ENCODE measurements at regions not wholly inside any gene's neighbourhood (a gene's known extent, or its start where the extent isn't known, plus 50 kb on each side); places are given as distances from the start of the nearest gene placed in this dataset.

DNA sequence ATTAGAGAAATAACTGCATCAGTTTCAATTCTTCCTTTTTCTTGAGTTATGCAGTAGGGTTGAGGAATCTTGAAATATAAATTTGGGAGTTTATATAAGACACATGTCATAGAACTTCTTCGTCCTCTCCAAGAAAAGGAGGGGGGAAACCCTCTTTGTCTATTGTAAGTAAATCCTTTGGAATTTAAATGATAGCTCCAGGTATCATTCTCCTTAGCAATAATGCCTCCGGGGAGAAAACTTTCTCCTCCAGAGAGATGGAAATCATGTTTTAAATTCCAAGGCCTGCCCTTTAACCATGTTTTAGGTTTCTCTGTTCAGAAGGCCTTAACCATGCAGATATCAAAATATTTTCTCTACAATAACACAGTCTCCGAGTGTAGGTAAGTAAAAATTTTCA is 899.7 kb upstream of the GCFC2 start:
- no peak overlapping the region for H3K9ac ChIP-seq
- H3K4me2 ChIP-seq, result no peak overlapping the region
- no peaks in the 10 kb centered on the region for H3K4me1 ChIP-seq
- H4K20me1 ChIP-seq, result no peaks in the 10 kb centered on the region
- no peak overlapping the region for H3K4me3 ChIP-seq
- no peaks in the 10 kb centered on the region for H3K36me3 ChIP-seq
- no peaks in the 10 kb centered on the region for H3K9me3 ChIP-seq (replicated peaks in 1 of 11)
- H3K27me3 ChIP-seq, result no peaks in the 10 kb centered on the region
- no peak for TF ChIP-seq Cebpa-rat (IDR thresholded peaks at IDR 0.05)
- no peak overlapping the region for H3K27ac ChIP-seq

- Histone ChIP-seq H3K36me3 (no peaks in the 10 kb centered on the region), H3K4me2 (no peak overlapping the region), H4K20me1 (no peaks in the 10 kb centered on the region), H3K9ac (no peak overlapping the region), H3K4me1 (0 out of 20 replicates have a peak, but pooled peaks cover 0 to 3% (median 0%) of the 10 kb centered on the region in 10 experiments), H3K27me3 (no peaks in the 10 kb centered on the region), H3K9me3 (replicated peaks in 1 of 11) (no peaks in the 10 kb centered on the region), H3K27ac (no peak overlapping the region), H3K4me3 (no peak overlapping the region)
- TF ChIP-seq Cebpa-rat (IDR thresholded peaks at IDR 0.05), result no peak
Measured at GRCh38 chr2:76599732-76600368, 889.1 kb upstream of the GCFC2 start.

GRCh38 chr2:76584474-76584873 is 873.8 kb upstream of the GCFC2 start:
- Histone ChIP-seq H3K27ac (no peak overlapping the region), H3K4me2 (no peak overlapping the region), H3K9me3 (replicated peaks in 1 of 11) (peaks cover 0 to 7% (median 0%) of the 10 kb centered on the region in 11 experiments; a peak in 3 of 22 replicates), H3K4me3 (no peak overlapping the region), H3K36me3 (no peaks in the 10 kb centered on the region), H4K20me1 (no peaks in the 10 kb centered on the region), H3K4me1 (no peaks in the 10 kb centered on the region; a peak in 1 of 20 replicates), H3K9ac (no peak overlapping the region), H3K27me3 (no peaks in the 10 kb centered on the region)
- TF ChIP-seq Cebpa-rat (IDR thresholded peaks at IDR 0.05), result no peak

GRCh38 chr2:76579911-76580310 is 869.2 kb upstream of the GCFC2 start:
- H3K4me1 ChIP-seq, result no peaks in the 10 kb centered on the region; a peak in 1 of 20 replicates
- no peaks in the 10 kb centered on the region for H3K27me3 ChIP-seq
- H3K4me2 ChIP-seq, result no peak overlapping the region
- no peaks in the 10 kb centered on the region for H3K36me3 ChIP-seq
- H3K27ac ChIP-seq, result no peak overlapping the region
- H3K9ac ChIP-seq, result no peak overlapping the region
- no peaks in the 10 kb centered on the region for H4K20me1 ChIP-seq
- H3K4me3 ChIP-seq, result no peak overlapping the region
- peaks cover 0 to 7% (median 0%) of the 10 kb centered on the region in 11 experiments; a peak in 3 of 22 replicates for H3K9me3 ChIP-seq (replicated peaks in 1 of 11)
- TF ChIP-seq Cebpa-rat (IDR thresholded peaks at IDR 0.05), result no peak

DNA sequence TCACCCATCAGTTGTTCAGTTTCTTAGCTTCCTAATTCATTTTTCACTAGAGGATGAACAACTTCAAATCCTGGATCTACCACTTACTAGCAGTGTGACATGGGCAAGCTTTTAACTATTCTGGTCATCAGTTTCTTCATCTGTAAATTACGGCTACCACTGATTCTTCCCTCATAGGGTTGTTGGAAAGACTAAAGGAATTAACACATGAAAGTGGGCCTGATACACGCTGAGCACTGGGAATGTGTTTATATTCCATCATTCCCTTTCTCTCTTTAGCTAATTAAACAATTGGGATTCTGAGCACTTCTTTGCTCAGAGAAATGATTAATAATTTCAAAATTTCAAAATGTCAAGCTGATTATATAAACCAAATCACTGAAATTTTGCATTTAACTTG is 862.3 kb upstream of the GCFC2 start:
- H3K27ac ChIP-seq, result no peak overlapping the region
- no peak for TF ChIP-seq Cebpa-rat (IDR thresholded peaks at IDR 0.05)

DNA sequence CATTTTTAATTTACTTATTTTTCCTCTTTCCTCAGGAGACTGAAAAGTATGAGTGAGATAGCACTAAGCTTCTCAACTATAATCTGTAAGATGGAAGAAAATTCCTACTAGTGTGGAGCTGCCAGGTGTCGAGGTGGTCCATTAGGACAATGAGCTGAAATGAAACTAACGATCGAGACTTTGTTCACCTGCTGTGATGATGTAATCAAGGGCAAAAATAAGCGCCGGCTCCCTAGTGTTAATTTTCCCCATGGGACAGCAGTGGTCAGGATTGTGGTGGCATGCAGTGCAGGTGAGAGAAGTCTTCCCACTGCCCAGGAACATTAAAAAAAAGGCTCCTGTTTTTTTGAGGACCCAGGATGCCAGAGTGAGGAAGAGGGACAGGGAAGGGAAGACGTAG is 859.1 kb upstream of the GCFC2 start:
- Histone ChIP-seq H3K9me3 (replicated peaks in 1 of 11) (no peaks in the 10 kb centered on the region), H3K4me3 (no peak overlapping the region), H3K27ac (no peak overlapping the region), H3K9ac (no peak overlapping the region), H4K20me1 (no peaks in the 10 kb centered on the region), H3K36me3 (no peaks in the 10 kb centered on the region), H3K27me3 (no peaks in the 10 kb centered on the region), H3K4me2 (no peak overlapping the region), H3K4me1 (no peaks in the 10 kb centered on the region)
- TF ChIP-seq Cebpa-rat (IDR thresholded peaks at IDR 0.05), result no peak

More for the DNA sequence above, 862.3 kb upstream of the GCFC2 start:
- Histone ChIP-seq H4K20me1 (no peaks in the 10 kb centered on the region), H3K4me1 (no peaks in the 10 kb centered on the region), H3K9ac (no peak overlapping the region), H3K9me3 (replicated peaks in 1 of 11) (no peaks in the 10 kb centered on the region), H3K4me3 (no peak overlapping the region), H3K36me3 (no peaks in the 10 kb centered on the region), H3K27me3 (no peaks in the 10 kb centered on the region), H3K4me2 (no peak overlapping the region)

GRCh38 chr2:76567478-76567877 is 856.8 kb upstream of the GCFC2 start:
- no peaks in the 10 kb centered on the region for H3K27me3 ChIP-seq
- TF ChIP-seq Cebpa-rat (IDR thresholded peaks at IDR 0.05), result no peak
- H3K36me3 ChIP-seq, result no peaks in the 10 kb centered on the region
- no peak overlapping the region for H3K4me3 ChIP-seq
- no peak overlapping the region for H3K4me2 ChIP-seq
- H4K20me1 ChIP-seq, result no peaks in the 10 kb centered on the region
- no peak overlapping the region for H3K9ac ChIP-seq
- no peak overlapping the region for H3K27ac ChIP-seq
- H3K4me1 ChIP-seq, result no peaks in the 10 kb centered on the region
- no peaks in the 10 kb centered on the region for H3K9me3 ChIP-seq (replicated peaks in 1 of 11)

- no peak for TF ChIP-seq Cebpa-rat (IDR thresholded peaks at IDR 0.05)
- no peaks in the 10 kb centered on the region for H3K4me1 ChIP-seq
- no peak overlapping the region for H3K4me3 ChIP-seq
- H3K4me2 ChIP-seq, result no peak overlapping the region
- H3K9ac ChIP-seq, result no peak overlapping the region
- H4K20me1 ChIP-seq, result no peaks in the 10 kb centered on the region
- H3K27me3 ChIP-seq, result no peaks in the 10 kb centered on the region
- H3K9me3 ChIP-seq (replicated peaks in 1 of 11), result no peaks in the 10 kb centered on the region
- no peak overlapping the region for H3K27ac ChIP-seq
- H3K36me3 ChIP-seq, result no peaks in the 10 kb centered on the region
Measured at GRCh38 chr2:76564734-76565133, 854.0 kb upstream of the GCFC2 start.

DNA sequence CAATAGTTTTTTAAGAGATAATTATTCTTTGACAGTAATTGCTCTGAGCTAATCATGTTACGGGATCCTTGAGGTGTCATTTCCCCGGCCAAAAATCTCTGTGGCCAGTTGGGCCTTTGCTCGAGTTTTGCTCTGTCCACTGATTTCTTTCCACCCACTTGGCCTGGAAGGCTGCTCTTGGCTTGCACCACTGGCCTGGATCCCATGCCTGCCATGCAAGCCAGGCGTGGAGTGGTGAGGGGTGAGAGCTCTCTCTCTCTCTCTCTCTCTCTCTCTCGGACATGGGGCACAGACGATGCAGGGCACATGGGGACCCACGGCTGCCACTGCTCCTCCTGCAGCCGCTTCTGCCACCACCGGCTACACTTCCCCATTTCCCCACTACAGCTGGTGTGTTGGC is 853.0 kb upstream of the GCFC2 start:
- Histone ChIP-seq H4K20me1 (no peaks in the 10 kb centered on the region), H3K4me2 (no peak overlapping the region), H3K9me3 (replicated peaks in 1 of 11) (no peaks in the 10 kb centered on the region), H3K27me3 (no peaks in the 10 kb centered on the region), H3K36me3 (no peaks in the 10 kb centered on the region), H3K4me3 (no peak overlapping the region), H3K27ac (no peak overlapping the region), H3K9ac (no peak overlapping the region), H3K4me1 (no peaks in the 10 kb centered on the region)
- no peak for TF ChIP-seq Cebpa-rat (IDR thresholded peaks at IDR 0.05)

- no peak for TF ChIP-seq Cebpa-rat (IDR thresholded peaks at IDR 0.05)
- Histone ChIP-seq H4K20me1 (no peaks in the 10 kb centered on the region), H3K4me1 (no peaks in the 10 kb centered on the region), H3K4me3 (no peak overlapping the region), H3K36me3 (no peaks in the 10 kb centered on the region), H3K4me2 (no peak overlapping the region), H3K27ac (no peak overlapping the region), H3K9ac (no peak overlapping the region), H3K27me3 (no peaks in the 10 kb centered on the region), H3K9me3 (replicated peaks in 1 of 11) (no peaks in the 10 kb centered on the region)
Measured at GRCh38 chr2:76558157-76558556, 847.4 kb upstream of the GCFC2 start.
